IMR-90 (cell line): ENCODE measurements at regions not wholly inside any gene's neighbourhood (a gene's known extent, or its start where the extent isn't known, plus 50 kb on each side); places are given as distances from the start of the nearest gene placed in this dataset.

Experiments
- ATAC-seq: fragments of 200-7000 bp; cut with Tn5 transposase; 2 replicates; pipeline ENCODE4 v1.9.1; 2020; ENCODE audit warnings: low read depth, mild to moderate bottlenecking, moderate library complexity
- BruUV-seq: library from RNA; stranded (reverse); fragments of 400-500 nt; replicated peaks from 2 replicates; lab custom pipeline; 2021; lab: Mats Ljungman, UMichigan
- CTCF ChIA-PET: fragments of 300-600 bp; formaldehyde crosslinking; extraction: SDS; loops from one replicate; lab custom pipeline; 2021; ENCODE audit warnings: antibody characterized with exemption; lab: Yijun Ruan, JAX
- POLR2A ChIA-PET: fragments of 300-600 bp; sonication (Branson Sonifier 250); formaldehyde crosslinking; loops from one replicate; lab custom pipeline; 2022; ENCODE audit warnings: antibody characterized with exemption; ENCODE audit not compliant: unreplicated experiment; lab: Charles Lee
- DNase-seq: peaks from one replicate; pipeline ENCODE4 v3.0.0; 2013
- H2AFZ ChIP-seq: replicated peaks from 2 replicates; pipeline ENCODE3; 2013; ENCODE audit warnings: low read length, mild to moderate bottlenecking; ENCODE audit not compliant: poor library complexity
- H2AK5ac ChIP-seq: 2 replicates; pipeline ENCODE4 v1.6.1; 2013; ENCODE audit warnings: low read depth, low read length, inconsistent platforms
- H2AK9ac ChIP-seq: replicated peaks from 2 replicates; pipeline ENCODE3; 2013; ENCODE audit warnings: mild to moderate bottlenecking, low read depth, low read length, moderate library complexity; ENCODE audit not compliant: poor library complexity
- H2BK120ac ChIP-seq: 2 replicates; pipeline ENCODE4 v1.6.1; 2013; ENCODE audit warnings: low read depth, low read length, inconsistent platforms
- H2BK15ac ChIP-seq: 3 replicates; pipeline ENCODE4 v1.6.1; 2013; ENCODE audit warnings: low read depth, low read length, inconsistent platforms
- H2BK20ac ChIP-seq: 2 replicates; pipeline ENCODE4 v1.6.1; 2013; ENCODE audit warnings: low read depth, mild to moderate bottlenecking, inconsistent platforms, low read length, moderate library complexity
- H2BK5ac ChIP-seq: 2 replicates; pipeline ENCODE4 v1.6.1; 2013; ENCODE audit warnings: mild to moderate bottlenecking, low read depth, low read length, inconsistent platforms; ENCODE audit not compliant: poor library complexity, severe bottlenecking
- H3K14ac ChIP-seq: replicated peaks from 2 replicates; pipeline ENCODE4 v1.6.1; 2013; ENCODE audit warnings: low read depth, low read length, inconsistent platforms
- H3K18ac ChIP-seq: 2 replicates; pipeline ENCODE4 v1.6.1; 2013; ENCODE audit warnings: low read depth, low read length, control low read depth
- H3K23ac ChIP-seq: 2 replicates; pipeline ENCODE4 v1.6.1; 2013; ENCODE audit warnings: low read depth, low read length, inconsistent platforms
- H3K27ac ChIP-seq: 2 replicates; pipeline ENCODE4 v1.5.1; 2013; ENCODE audit warnings: mild to moderate bottlenecking, control low read depth, low read length; ENCODE audit not compliant: insufficient read depth
- H3K27me3 ChIP-seq: 2 replicates; pipeline ENCODE4 v1.6.1; 2013; ENCODE audit warnings: low read length; ENCODE audit not compliant: control insufficient read depth, insufficient read depth
- H3K36me3 ChIP-seq: 2 replicates; pipeline ENCODE4 v1.6.1; 2013; ENCODE audit warnings: low read length, mixed read lengths; ENCODE audit not compliant: control insufficient read depth, insufficient read depth
- H3K4ac ChIP-seq: 2 replicates; pipeline ENCODE4 v1.6.1; 2013; ENCODE audit warnings: low read depth, low read length, inconsistent platforms
- H3K4me1 ChIP-seq: 2 replicates; pipeline ENCODE4 v1.6.1; 2013; ENCODE audit warnings: low read length, mixed read lengths; ENCODE audit not compliant: control insufficient read depth, insufficient read depth
- H3K4me2 ChIP-seq: 2 replicates; pipeline ENCODE4 v1.6.1; 2013; ENCODE audit warnings: low read depth, mild to moderate bottlenecking, control low read depth, low read length, moderate library complexity
- H3K4me3 ChIP-seq: 2 replicates; pipeline ENCODE4 v1.5.1; 2013; ENCODE audit warnings: low read depth, mild to moderate bottlenecking, control low read depth, low read length, moderate library complexity; ENCODE audit not compliant: insufficient read depth
- H3K56ac ChIP-seq: 2 replicates; pipeline ENCODE4 v1.6.1; 2013; ENCODE audit warnings: low read length, inconsistent platforms; ENCODE audit not compliant: insufficient read depth; ENCODE audit errors: extremely low read depth
- H3K79me1 ChIP-seq, 2 experiments: 2 replicates each; pipeline ENCODE4 v1.6.1; 2013; ENCODE audit warnings: low read length in 2 of 2, inconsistent platforms in 1 of 2, low read depth in 1 of 2
- H3K9ac ChIP-seq: 2 replicates; pipeline ENCODE4 v1.6.1; 2013; ENCODE audit warnings: low read depth, low read length, control low read depth
- H3K9me1 ChIP-seq: 2 replicates; pipeline ENCODE4 v1.6.1; 2013; ENCODE audit warnings: low read length, inconsistent platforms; ENCODE audit not compliant: insufficient read depth
- H3K9me3 ChIP-seq: 2 replicates; pipeline ENCODE4 v1.6.1; 2013; ENCODE audit warnings: low read length; ENCODE audit not compliant: control insufficient read depth, insufficient read depth
- H4K20me1 ChIP-seq: 2 replicates; pipeline ENCODE4 v1.6.1; 2013; ENCODE audit warnings: low read length, inconsistent platforms; ENCODE audit not compliant: insufficient read depth
- H4K5ac ChIP-seq: 2 replicates; pipeline ENCODE4 v1.6.1; 2013; ENCODE audit warnings: mild to moderate bottlenecking, low read depth, low read length, control low read depth
- H4K8ac ChIP-seq, 2 experiments: 2 replicates each; pipeline ENCODE4 v1.6.1; 2013; ENCODE audit warnings: low read depth in 2 of 2, low read length in 2 of 2, control low read depth in 1 of 2, inconsistent platforms in 1 of 2
- H4K91ac ChIP-seq: 2 replicates; pipeline ENCODE4 v1.6.1; 2013; ENCODE audit warnings: low read depth, low read length, inconsistent platforms; ENCODE audit not compliant: insufficient read depth
- BHLHE40 ChIP-seq: fragments of 150-350 bp; IDR thresholded peaks from 2 replicates; pipeline ENCODE4 v1.6.1; 2016; ENCODE audit warnings: mild to moderate bottlenecking, low read depth, low read length
- CEBPB ChIP-seq: IDR thresholded peaks from 2 replicates; pipeline ENCODE4 v1.6.1; 2012; ENCODE audit warnings: low read depth, low read length, improper control_type of control experiment
- CHD1 ChIP-seq: IDR thresholded peaks from 2 replicates; pipeline ENCODE4 v1.6.1; 2012; ENCODE audit warnings: low read depth, low read length, improper control_type of control experiment
- CTCF ChIP-seq: conservative IDR thresholded peaks from 2 replicates; pipeline ENCODE4 v1.5.1; 2012; ENCODE audit warnings: mild to moderate bottlenecking, low read depth, low read length, improper control_type of control experiment
- ELK1 ChIP-seq: fragments of 150-350 bp; IDR thresholded peaks from 2 replicates; pipeline ENCODE4 v1.6.1; 2016; ENCODE audit warnings: low read depth, mild to moderate bottlenecking, low read length, moderate library complexity, borderline replicate concordance
- FOS ChIP-seq: fragments of 150-350 bp; IDR thresholded peaks from 2 replicates; pipeline ENCODE4 v1.6.1; 2016; ENCODE audit warnings: low read depth, low read length
- MAFK ChIP-seq: IDR thresholded peaks from 2 replicates; pipeline ENCODE4 v1.6.1; 2012; ENCODE audit warnings: low read depth, low read length, improper control_type of control experiment
- MAZ ChIP-seq: IDR thresholded peaks from 2 replicates; pipeline ENCODE4 v1.6.1; 2012; ENCODE audit warnings: low read depth, mild to moderate bottlenecking, low read length, improper control_type of control experiment, moderate library complexity, borderline replicate concordance
- MXI1 ChIP-seq: IDR thresholded peaks from 2 replicates; pipeline ENCODE4 v1.6.1; 2012; ENCODE audit warnings: low read depth, mild to moderate bottlenecking, low read length, moderate library complexity, borderline replicate concordance
- NFE2L2 ChIP-seq: fragments of 150-350 bp; IDR thresholded peaks from 2 replicates; pipeline ENCODE4 v1.6.1; 2016; ENCODE audit warnings: low read depth, mild to moderate bottlenecking, low read length
- POLR2A ChIP-seq: IDR thresholded peaks from 2 replicates; pipeline ENCODE4 v1.6.1; 2012; ENCODE audit warnings: mild to moderate bottlenecking, low read depth, low read length
- RAD21 ChIP-seq: IDR thresholded peaks from 2 replicates; pipeline ENCODE4 v1.6.1; 2012; ENCODE audit warnings: low read length, improper control_type of control experiment
- RCOR1 ChIP-seq: IDR thresholded peaks from 2 replicates; pipeline ENCODE4 v1.6.1; 2012; ENCODE audit warnings: mild to moderate bottlenecking, low read length, improper control_type of control experiment; ENCODE audit not compliant: insufficient replicate concordance
- RFX5 ChIP-seq: IDR thresholded peaks from 2 replicates; pipeline ENCODE4 v1.8.0; 2012; ENCODE audit warnings: low read depth, mild to moderate bottlenecking, low read length, moderate library complexity
- SMC3 ChIP-seq: fragments of 150-350 bp; IDR thresholded peaks from 2 replicates; pipeline ENCODE4 v1.6.1; 2016; ENCODE audit warnings: low read depth, mild to moderate bottlenecking, antibody characterized with exemption, low read length, moderate library complexity
- USF2 ChIP-seq: fragments of 150-350 bp; IDR thresholded peaks from 2 replicates; pipeline ENCODE4 v1.6.1; 2017; ENCODE audit warnings: mild to moderate bottlenecking, antibody characterized with exemption, low read length, low read depth
- WGBS, 2 experiments: methylation state at CpG; one replicate each; pipeline versions ENCODE4 v1.1.5 to v1.1.7; 2013; ENCODE audit warnings: missing lambda C conversion rate in 2 of 2; ENCODE audit not compliant: insufficient read length in 1 of 2; ENCODE audit errors: extremely low coverage in 2 of 2; 5-methylcytosine and 5-hydroxymethylcytosine counted together
- dilution Hi-C: fragments of 300-500 bp; cut with HindIII; formaldehyde crosslinking; loops from one replicate; pipeline ENCODE4 v1.14.3; 2018; ENCODE audit warnings: low sequenced_read_pairs; ENCODE audit not compliant: unreplicated experiment
- in situ Hi-C: fragments of 300-500 bp; cut with MboI; formaldehyde crosslinking; loops from 3 replicates; pipeline ENCODE4 v1.14.3; 2019; ENCODE audit warnings: low sequenced_read_pairs, inconsistent platforms, mixed read lengths
- intact Hi-C: fragments of 100-400 bp; cut with micrococcal nuclease; formaldehyde crosslinking; loops from 2 replicates; pipeline ENCODE4 v1.10.0; 2022

- H3K56ac ChIP-seq: no peak overlapping the region
- no peak overlapping the region for H2BK120ac ChIP-seq
- ChIA-PET POLR2A (no interaction called here), CTCF (interaction anchor here (1.1 kb wide), 1 partner anchor 14 kb away, joined by 4 read pairs; no protein-coding TSS in a partner anchor)
- no peak overlapping the region for H2AFZ ChIP-seq
- no peak overlapping the region for H3K23ac ChIP-seq
- no peak overlapping the region for H4K8ac ChIP-seq
- no peak for ATAC-seq
- no peak for DNase-seq
- no peak overlapping the region for H2BK20ac ChIP-seq
- no peaks in the 10 kb centered on the region for H3K36me3 ChIP-seq
- H2AK5ac ChIP-seq: no peak overlapping the region
- H3K4ac ChIP-seq: no peak overlapping the region
- H2BK15ac ChIP-seq: no peak overlapping the region
- H3K4me1 ChIP-seq: no peaks in the 10 kb centered on the region
- no peak overlapping the region for H3K4me2 ChIP-seq
- no peaks in the 10 kb centered on the region for H3K9me1 ChIP-seq
- H4K20me1 ChIP-seq: no peaks in the 10 kb centered on the region
- no peak overlapping the region for H3K4me3 ChIP-seq
- no peak overlapping the region for H4K5ac ChIP-seq
- H3K9ac ChIP-seq: no peak overlapping the region
- no peaks in the 10 kb centered on the region for H3K79me1 ChIP-seq
- TF ChIP-seq RAD21 (no peak), SMC3 (no peak), BHLHE40 (no peak), RFX5 (no peak), MAFK (no peak), CTCF (no peak), FOS (no peak), ELK1 (no peak), CHD1 (no peak), NFE2L2 (no peak), RCOR1 (no peak), MXI1 (no peak), MAZ (no peak), CEBPB (no peak), POLR2A (no peak), USF2 (no peak)
- H3K27me3 ChIP-seq: no peaks in the 10 kb centered on the region
- no peak overlapping the region for H3K14ac ChIP-seq
- intact Hi-C loops: no loop called here
- no peak overlapping the region for H3K18ac ChIP-seq
- WGBS, 2 experiments: no CpG with 5 or more reads among the region's 1 CpG
- no peak overlapping the region for H4K91ac ChIP-seq
- no peak overlapping the region for H3K27ac ChIP-seq
- dilution Hi-C loops: no loop called here
- H2BK5ac ChIP-seq: no peak overlapping the region
- no TSS peak for BruUV-seq
- no peaks in the 10 kb centered on the region; the same call in 1 of the 2 replicates for H3K9me3 ChIP-seq
- in situ Hi-C loops: no loop called here
- H2AK9ac ChIP-seq: no peak overlapping the region
Measured at GRCh38 chr4:28545986-28546385, 1685.3 kb downstream of the STIM2 start.
